ENCODE measurements at regions not wholly inside any gene's neighbourhood (a gene's known extent, or its start where the extent isn't known, plus 50 kb on each side); places are given as distances from the start of the nearest gene placed in this dataset.

DNA sequence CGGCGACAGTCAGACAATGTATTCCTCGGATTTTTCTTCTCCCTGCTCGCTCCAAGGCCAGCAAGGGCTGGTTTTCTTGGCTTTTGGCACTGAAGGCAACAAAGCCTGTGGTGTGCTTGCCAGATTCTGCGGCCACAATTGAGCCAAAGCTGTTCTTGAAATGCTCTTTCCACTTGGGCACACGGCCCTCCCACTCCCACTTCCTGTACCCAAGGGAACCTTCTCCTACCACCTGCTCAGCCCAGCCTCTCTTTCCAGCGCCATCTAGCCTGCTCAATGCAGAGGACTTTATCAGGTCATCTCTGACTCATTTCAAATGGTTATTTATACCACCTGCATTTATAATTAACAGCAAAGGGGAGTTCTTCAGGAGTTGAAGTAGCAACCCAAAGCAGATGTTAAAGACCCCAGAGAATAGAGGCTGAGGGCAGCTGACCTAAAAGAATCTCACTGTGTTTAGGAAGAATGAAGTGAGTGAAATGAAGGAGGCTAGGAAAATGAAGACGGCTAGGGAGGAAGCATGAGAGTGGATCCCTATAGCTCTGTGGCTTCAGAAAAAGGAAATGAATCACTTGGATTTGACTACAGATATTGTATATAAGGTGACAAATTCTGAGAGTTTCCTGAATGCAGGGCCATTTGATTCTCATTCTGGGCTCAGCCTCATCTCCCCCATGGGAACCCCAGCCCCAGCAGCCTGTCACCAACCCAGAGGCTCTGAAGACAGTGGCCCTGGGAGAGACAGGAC, 439.0 kb downstream of the ENC1 start:
- Histone ChIP-seq H3K27ac (ENCODE audit: low read depth, low read length) (no peak overlapping the region), H3K36me3 (ENCODE audit: control insufficient read depth, insufficient read depth, low read length) (no peaks in the 10 kb centered on the region), H3K9ac (ENCODE audit: low read length) (no peak overlapping the region), H3K4me3 (ENCODE audit: low read length) (no peak overlapping the region), H3K27me3 (ENCODE audit: control insufficient read depth, insufficient read depth, low read length) (peaks cover 2% of the 10 kb centered on the region), H3K4me1 (ENCODE audit: control insufficient read depth, insufficient read depth, low read length) (peaks cover 4% of the 10 kb centered on the region)

DNA sequence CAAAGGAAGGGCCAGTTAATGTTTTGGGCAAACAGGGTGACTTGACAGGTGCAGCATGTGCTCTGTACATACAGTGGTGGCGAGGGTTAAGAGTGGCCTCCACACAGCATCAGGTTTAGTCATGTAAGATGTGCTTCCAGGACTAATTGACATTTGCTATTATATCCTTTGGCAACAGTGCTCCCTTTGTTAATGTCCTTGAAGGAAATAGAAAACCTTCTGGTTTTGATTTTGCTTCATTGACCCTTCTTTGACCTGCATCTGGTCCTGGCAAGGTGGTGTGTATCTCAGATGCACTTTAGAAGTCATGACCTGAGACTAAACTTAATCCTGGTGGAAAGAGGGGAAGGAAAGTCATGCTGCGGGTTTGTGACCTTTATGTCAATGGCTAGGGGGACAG, 440.0 kb downstream of the ENC1 start:
- Histone ChIP-seq H3K36me3 (ENCODE audit: control insufficient read depth, insufficient read depth, low read length) (no peaks in the 10 kb centered on the region), H3K4me1 (ENCODE audit: control insufficient read depth, insufficient read depth, low read length) (no peaks in the 10 kb centered on the region), H3K27ac (ENCODE audit: low read depth, low read length) (no peak overlapping the region), H3K27me3 (ENCODE audit: control insufficient read depth, insufficient read depth, low read length) (peaks cover 2% of the 10 kb centered on the region), H3K4me3 (ENCODE audit: low read length) (no peak overlapping the region), H3K9ac (ENCODE audit: low read length) (no peak overlapping the region)

DNA sequence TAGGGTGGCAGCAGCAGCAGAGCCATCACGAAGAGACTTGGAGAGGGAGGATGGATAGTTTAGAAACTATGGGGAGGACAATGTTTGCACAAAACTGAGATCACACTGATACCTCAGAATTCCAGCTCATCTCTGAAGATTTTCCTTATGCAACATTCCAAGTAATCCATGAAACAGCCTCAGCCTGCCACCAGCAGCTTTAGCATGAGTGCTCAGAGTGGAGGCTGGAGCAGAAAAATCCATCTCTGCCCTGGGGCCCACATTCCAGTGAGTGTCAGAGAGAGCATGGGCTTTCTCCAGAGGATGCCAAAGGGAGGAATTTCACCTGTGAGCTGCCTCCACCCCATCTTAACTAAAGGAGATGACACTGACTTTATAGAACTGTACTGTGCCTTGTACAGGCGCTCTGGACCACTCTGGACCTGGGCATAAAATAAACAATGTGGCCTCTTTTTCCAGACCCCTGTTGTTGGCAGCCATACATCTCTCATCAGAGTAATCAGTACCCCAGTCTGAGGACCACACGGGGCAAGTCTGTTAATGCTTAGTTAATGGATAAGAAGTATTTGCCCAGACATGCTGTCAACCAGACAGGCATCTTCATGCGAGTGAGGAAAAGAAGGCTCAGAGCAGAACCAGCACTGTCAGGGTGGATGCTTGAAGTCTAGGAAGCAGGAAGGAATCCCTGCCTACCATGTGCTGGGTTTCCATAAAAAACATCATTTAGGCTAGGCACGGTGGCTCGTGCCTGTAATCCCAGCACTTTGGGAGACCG, 440.9 kb downstream of the ENC1 start:
- H3K27ac ChIP-seq (ENCODE audit: low read depth, low read length) = no peak overlapping the region
- H3K27me3 ChIP-seq (ENCODE audit: control insufficient read depth, insufficient read depth, low read length) = peaks cover 2% of the 10 kb centered on the region
- H3K36me3 ChIP-seq (ENCODE audit: control insufficient read depth, insufficient read depth, low read length) = no peaks in the 10 kb centered on the region
- H3K4me1 ChIP-seq (ENCODE audit: control insufficient read depth, insufficient read depth, low read length) = no peaks in the 10 kb centered on the region
- no peak overlapping the region for H3K9ac ChIP-seq (ENCODE audit: low read length)
- H3K4me3 ChIP-seq (ENCODE audit: low read length) = no peak overlapping the region

DNA sequence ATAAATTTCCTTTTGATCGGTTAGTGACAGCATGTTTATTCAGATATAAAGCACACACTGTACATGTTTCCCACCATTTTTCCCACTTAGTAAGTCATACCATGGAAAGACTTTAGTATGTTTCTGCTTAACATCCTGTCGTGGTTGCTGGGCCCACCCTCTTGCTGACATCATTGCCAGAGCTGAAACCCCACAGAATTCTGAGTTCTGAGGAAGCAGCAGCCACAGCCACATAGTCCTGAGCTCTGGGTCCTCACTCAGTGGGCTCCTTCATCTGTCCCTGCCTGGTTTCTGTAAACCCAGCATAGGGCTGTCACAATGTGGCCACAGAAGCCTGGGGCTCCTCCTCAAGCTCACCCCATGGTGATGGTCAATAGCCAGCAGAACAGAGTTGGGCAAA, 441.5 kb downstream of the ENC1 start:
- no peak overlapping the region for H3K4me3 ChIP-seq (ENCODE audit: low read length)

DNA sequence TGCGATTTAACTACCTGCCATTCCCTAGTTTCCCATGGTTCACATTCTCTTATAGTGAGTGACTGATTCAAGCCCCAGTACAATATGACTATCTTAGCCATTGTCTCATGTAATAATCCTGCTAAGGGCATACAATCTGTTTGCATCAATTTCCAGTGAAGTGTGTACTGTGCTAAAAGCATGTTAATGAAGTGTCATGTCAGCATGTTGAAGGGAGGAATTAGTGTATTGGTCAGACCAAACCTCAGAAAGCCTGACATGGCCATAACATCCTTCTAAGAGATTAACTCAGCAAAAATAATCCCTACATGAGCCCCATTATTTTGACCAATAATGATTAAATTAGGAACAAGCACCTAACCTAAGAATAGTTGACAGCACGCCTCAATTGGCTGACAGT, 442.4 kb downstream of the ENC1 start:
- Histone ChIP-seq H3K27ac (ENCODE audit: low read depth, low read length) (no peak overlapping the region), H3K4me1 (ENCODE audit: control insufficient read depth, insufficient read depth, low read length) (no peaks in the 10 kb centered on the region), H3K9ac (ENCODE audit: low read length) (no peak overlapping the region), H3K36me3 (ENCODE audit: control insufficient read depth, insufficient read depth, low read length) (no peaks in the 10 kb centered on the region), H3K4me3 (ENCODE audit: low read length) (no peak overlapping the region), H3K27me3 (ENCODE audit: control insufficient read depth, insufficient read depth, low read length) (peaks cover 2% of the 10 kb centered on the region)

More for the DNA sequence above, 441.5 kb downstream of the ENC1 start:
- Histone ChIP-seq H3K27ac (ENCODE audit: low read depth, low read length) (no peak overlapping the region), H3K27me3 (ENCODE audit: control insufficient read depth, insufficient read depth, low read length) (peaks cover 2% of the 10 kb centered on the region), H3K4me1 (ENCODE audit: control insufficient read depth, insufficient read depth, low read length) (no peaks in the 10 kb centered on the region), H3K36me3 (ENCODE audit: control insufficient read depth, insufficient read depth, low read length) (no peaks in the 10 kb centered on the region), H3K9ac (ENCODE audit: low read length) (no peak overlapping the region)

DNA sequence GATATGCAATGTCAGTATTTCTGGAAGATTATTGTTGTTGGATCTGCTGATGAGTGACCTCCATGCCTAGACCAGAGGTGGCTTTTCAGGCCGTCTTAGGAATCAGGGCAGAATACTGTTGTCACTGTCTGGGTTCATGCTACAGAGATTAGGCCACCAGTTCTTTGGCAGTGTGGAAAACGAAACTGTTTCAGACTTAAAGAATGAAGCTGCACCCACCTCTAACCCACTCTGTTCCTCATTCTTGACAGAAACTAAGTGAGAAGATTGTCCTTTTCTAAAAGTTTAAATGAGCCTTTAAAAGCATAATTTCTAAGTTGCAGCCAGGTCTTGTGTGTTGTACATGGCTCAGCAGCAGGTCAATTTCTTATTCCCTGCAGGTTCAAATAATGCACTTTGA, 444.3 kb downstream of the ENC1 start:
- no peaks in the 10 kb centered on the region for H3K36me3 ChIP-seq (ENCODE audit: control insufficient read depth, insufficient read depth, low read length)
- H3K4me1 ChIP-seq (ENCODE audit: control insufficient read depth, insufficient read depth, low read length) = no peaks in the 10 kb centered on the region
- peaks cover under 1% of the 10 kb centered on the region for H3K27me3 ChIP-seq (ENCODE audit: control insufficient read depth, insufficient read depth, low read length)
- no peak overlapping the region for H3K4me3 ChIP-seq (ENCODE audit: low read length)
- no peak overlapping the region for H3K27ac ChIP-seq (ENCODE audit: low read depth, low read length)
- H3K9ac ChIP-seq (ENCODE audit: low read length) = no peak overlapping the region

DNA sequence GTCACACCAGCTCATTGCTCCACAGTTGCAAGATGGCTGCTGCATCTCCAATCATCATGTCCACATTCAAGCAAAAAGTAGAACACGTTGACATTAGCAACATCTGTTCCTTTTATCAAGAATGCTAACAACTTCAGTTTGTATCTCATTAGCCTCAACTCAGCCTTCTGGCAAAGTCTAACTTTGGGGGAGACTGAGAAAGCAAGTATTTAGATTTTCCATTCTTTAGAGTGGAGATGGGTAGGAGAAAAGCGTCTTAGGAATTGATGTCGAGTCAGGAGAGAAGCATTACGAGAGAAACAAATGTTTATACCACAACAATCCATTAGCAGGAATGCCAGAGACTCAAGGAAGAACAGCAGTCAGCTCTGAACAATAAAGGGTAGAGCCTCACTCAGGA, 446.3 kb downstream of the ENC1 start:
- Histone ChIP-seq H3K27ac (ENCODE audit: low read depth, low read length) (no peak overlapping the region), H3K9ac (ENCODE audit: low read length) (no peak overlapping the region), H3K4me3 (ENCODE audit: low read length) (no peak overlapping the region), H3K36me3 (ENCODE audit: control insufficient read depth, insufficient read depth, low read length) (no peaks in the 10 kb centered on the region), H3K27me3 (ENCODE audit: control insufficient read depth, insufficient read depth, low read length) (no peaks in the 10 kb centered on the region), H3K4me1 (ENCODE audit: control insufficient read depth, insufficient read depth, low read length) (no peaks in the 10 kb centered on the region)

DNA sequence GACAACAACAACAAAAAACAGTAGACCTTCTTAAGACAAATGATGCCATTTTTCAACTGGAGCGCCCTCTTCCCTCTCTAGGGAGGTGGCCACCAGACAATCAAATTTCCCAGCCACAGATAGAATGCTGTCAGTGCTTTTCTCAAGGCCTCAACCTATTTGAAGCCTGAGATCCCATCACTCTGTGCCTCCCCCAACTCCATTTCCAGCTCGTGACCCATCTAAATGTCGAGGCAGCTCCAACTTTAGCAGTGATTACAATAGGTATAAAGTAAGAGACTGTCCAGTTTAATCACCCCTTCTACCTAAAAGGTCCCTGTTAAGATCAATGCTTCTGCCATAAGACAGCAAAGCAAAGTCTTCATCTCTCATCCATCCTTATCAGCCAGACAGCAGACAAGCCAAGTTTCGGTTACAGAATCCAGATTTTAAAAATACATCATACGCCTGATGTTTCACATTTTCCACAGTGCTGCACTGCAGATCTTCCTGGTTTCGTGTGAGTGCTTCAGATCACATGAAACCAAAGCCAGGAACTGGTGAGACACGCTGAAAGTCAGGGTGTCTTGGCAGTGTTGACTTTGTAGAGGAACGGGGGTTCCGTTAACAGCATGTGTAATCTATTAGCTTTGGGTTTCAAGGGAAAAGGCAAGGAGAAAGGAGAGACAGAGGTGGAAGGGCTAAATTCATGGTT, 447.8 kb downstream of the ENC1 start:
- Histone ChIP-seq H3K9ac (ENCODE audit: low read length) (no peak overlapping the region), H3K27me3 (ENCODE audit: control insufficient read depth, insufficient read depth, low read length) (no peaks in the 10 kb centered on the region), H3K4me1 (ENCODE audit: control insufficient read depth, insufficient read depth, low read length) (no peaks in the 10 kb centered on the region), H3K36me3 (ENCODE audit: control insufficient read depth, insufficient read depth, low read length) (no peaks in the 10 kb centered on the region), H3K27ac (ENCODE audit: low read depth, low read length) (no peak overlapping the region), H3K4me3 (ENCODE audit: low read length) (no peak overlapping the region)

DNA sequence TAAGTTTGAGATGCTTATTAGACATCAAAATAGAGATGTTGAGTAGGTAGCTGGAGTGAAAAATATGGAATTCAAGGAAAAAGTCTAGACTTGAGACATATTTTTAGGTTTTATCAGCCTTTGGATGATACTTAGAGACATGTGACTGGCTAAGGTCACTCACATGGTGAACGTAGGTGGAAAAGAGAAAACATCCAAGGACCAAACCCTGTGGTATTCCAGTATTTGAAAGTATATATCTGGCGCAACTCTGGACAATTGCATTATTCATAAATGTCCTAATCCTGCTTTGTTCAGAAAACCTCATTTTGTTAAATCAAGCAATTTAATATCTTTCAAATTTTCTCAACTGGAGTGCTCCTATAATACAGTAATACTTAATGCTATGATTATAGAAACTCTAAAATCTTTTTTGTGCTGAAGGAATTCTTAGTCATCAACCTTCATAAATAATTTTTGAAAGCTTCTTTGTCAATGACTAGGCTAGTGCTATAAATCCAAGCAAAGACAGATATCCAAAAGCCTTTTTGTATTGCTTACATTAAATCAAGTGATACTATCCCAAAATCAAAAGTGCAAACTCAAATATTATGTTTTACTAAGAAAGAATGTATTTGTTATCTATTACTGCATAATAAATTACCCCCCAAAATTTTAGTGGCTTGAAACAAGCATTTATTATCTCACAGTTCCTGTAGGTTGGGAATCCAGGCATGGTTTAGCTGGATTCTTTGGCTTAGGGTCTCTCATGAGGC, 452.0 kb downstream of the ENC1 start:
- no peak overlapping the region for H3K27ac ChIP-seq (ENCODE audit: low read depth, low read length)
- H3K36me3 ChIP-seq (ENCODE audit: control insufficient read depth, insufficient read depth, low read length) = no peaks in the 10 kb centered on the region
- no peaks in the 10 kb centered on the region for H3K27me3 ChIP-seq (ENCODE audit: control insufficient read depth, insufficient read depth, low read length)
- H3K9ac ChIP-seq (ENCODE audit: low read length) = no peak overlapping the region
- no peak overlapping the region for H3K4me3 ChIP-seq (ENCODE audit: low read length)
- no peaks in the 10 kb centered on the region for H3K4me1 ChIP-seq (ENCODE audit: control insufficient read depth, insufficient read depth, low read length)

DNA sequence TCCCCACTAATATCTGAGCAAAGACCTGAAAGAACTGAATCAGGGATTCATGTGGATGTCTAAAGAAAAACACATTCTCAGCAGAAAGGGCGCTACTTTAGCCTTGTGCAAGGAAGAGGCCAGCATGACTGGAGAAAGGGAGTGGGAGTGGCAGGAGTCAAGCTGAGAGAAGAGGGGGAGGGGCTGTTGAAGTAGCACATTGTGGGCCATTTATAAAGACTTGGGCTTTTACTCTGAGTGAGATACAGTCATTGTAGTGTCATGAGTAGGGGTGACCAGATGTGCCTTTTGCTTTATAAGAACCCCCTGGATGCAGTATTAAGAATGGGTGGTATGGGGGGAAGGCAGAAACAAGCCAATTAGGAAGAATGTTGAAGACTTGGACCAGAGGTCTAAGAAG, 452.8 kb downstream of the ENC1 start:
- H3K36me3 ChIP-seq (ENCODE audit: control insufficient read depth, insufficient read depth, low read length) = no peaks in the 10 kb centered on the region
- no peak overlapping the region for H3K4me3 ChIP-seq (ENCODE audit: low read length)
- no peaks in the 10 kb centered on the region for H3K4me1 ChIP-seq (ENCODE audit: control insufficient read depth, insufficient read depth, low read length)
- H3K27me3 ChIP-seq (ENCODE audit: control insufficient read depth, insufficient read depth, low read length) = no peaks in the 10 kb centered on the region
- no peak overlapping the region for H3K9ac ChIP-seq (ENCODE audit: low read length)
- no peak overlapping the region for H3K27ac ChIP-seq (ENCODE audit: low read depth, low read length)

DNA sequence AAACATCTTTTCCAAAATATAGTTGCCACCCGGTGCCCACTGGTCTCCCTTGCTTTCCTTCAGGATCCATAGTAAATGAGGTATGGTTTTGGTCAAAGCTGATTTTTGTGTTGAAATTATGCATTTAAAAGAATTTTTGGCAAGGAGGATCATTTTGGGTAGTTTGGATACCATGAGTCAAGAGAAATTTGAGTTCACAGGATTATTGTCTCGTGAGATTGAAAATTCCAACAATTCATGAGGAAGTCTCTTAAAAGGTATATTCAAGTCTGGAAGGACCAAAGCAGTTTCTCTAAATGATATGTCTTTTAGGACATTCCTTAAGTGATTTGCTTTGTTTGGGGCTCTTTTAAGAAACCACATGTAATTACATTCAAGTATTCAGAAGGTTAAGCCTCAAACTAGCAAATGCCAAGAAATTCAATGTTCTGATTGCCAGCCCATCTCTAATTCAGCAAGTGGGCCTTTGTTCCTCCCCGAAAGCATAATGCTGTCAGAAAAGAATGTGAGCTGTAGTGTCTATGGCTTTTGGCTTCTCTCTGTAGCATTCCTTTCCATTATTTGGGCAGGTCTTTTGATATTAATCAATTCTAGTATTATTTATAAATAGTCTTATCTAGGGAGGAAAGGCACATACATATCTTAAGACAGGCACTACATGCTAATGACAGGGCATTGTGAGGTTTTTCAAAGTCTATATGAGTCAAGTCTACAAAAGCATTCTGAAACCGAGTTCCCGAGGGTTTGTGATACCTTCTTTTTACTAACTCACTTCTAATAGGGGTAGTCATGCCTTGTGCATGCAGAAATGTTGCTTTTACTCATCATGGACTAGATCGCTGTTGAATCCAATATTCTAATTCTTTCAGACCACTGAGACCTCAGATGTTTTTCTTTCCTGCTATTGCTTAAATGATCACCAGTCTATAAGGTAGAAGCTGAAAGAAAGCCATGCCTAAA, 453.9 kb downstream of the ENC1 start:
- Histone ChIP-seq H3K4me1 (ENCODE audit: control insufficient read depth, insufficient read depth, low read length) (no peaks in the 10 kb centered on the region), H3K27ac (ENCODE audit: low read depth, low read length) (no peak overlapping the region), H3K27me3 (ENCODE audit: control insufficient read depth, insufficient read depth, low read length) (no peaks in the 10 kb centered on the region), H3K4me3 (ENCODE audit: low read length) (no peak overlapping the region), H3K36me3 (ENCODE audit: control insufficient read depth, insufficient read depth, low read length) (no peaks in the 10 kb centered on the region), H3K9ac (ENCODE audit: low read length) (no peak overlapping the region)

All from rectal smooth muscle tissue (tissue), 1 donor.